ENCODE measurements at regions not wholly inside any gene's neighbourhood (a gene's known extent, or its start where the extent isn't known, plus 50 kb on each side); places are given as distances from the start of the nearest gene placed in this dataset.

- no peak overlapping the region for H3K27ac ChIP-seq (ENCODE audit: insufficient read depth, low read length, poor library complexity, severe bottlenecking)
- peaks cover 30% of the 10 kb centered on the region for H3K27me3 ChIP-seq (replicated peaks; ENCODE audit: control insufficient read depth, insufficient read depth, low read length, poor library complexity, severe bottlenecking)
- H3K4me3 ChIP-seq (ENCODE audit: insufficient read depth, low read depth, low read length, poor library complexity, severe bottlenecking) = no peak overlapping the region
Measured at GRCh38 chr19:30228835-30229524, 143.2 kb upstream of the ZNF536 start.

GRCh38 chr19:30229525-30230174 is 142.5 kb upstream of the ZNF536 start:
- DNase-seq = no peak
- no peaks in the 10 kb centered on the region for H3K36me3 ChIP-seq (ENCODE audit: control insufficient read depth, insufficient read depth, low read length)
- H3K4me3 ChIP-seq (ENCODE audit: insufficient read depth, low read depth, low read length, poor library complexity, severe bottlenecking) = no peak overlapping the region
- peaks cover 28% of the 10 kb centered on the region for H3K27me3 ChIP-seq (replicated peaks; ENCODE audit: control insufficient read depth, insufficient read depth, low read length, poor library complexity, severe bottlenecking)
- H3K27ac ChIP-seq (ENCODE audit: insufficient read depth, low read length, poor library complexity, severe bottlenecking) = no peak overlapping the region
- H3K9me3 ChIP-seq (ENCODE audit: control insufficient read depth, low read length) = no peaks in the 10 kb centered on the region
- H3K4me1 ChIP-seq (ENCODE audit: control insufficient read depth, insufficient read depth, low read length, poor library complexity, severe bottlenecking) = peaks cover 15% of the 10 kb centered on the region

More at GRCh38 chr19:30228835-30229524, 143.2 kb upstream of the ZNF536 start:
- Histone ChIP-seq H3K36me3 (ENCODE audit: control insufficient read depth, insufficient read depth, low read length) (no peaks in the 10 kb centered on the region), H3K9me3 (ENCODE audit: control insufficient read depth, low read length) (no peaks in the 10 kb centered on the region), H3K4me1 (ENCODE audit: control insufficient read depth, insufficient read depth, low read length, poor library complexity, severe bottlenecking) (peaks cover 15% of the 10 kb centered on the region)
- no peak for DNase-seq

GRCh38 chr19:30231408-30232318 is 140.5 kb upstream of the ZNF536 start:
- DNase-seq = no peak
- Histone ChIP-seq H3K9me3 (ENCODE audit: control insufficient read depth, low read length) (no peaks in the 10 kb centered on the region), H3K4me3 (ENCODE audit: insufficient read depth, low read depth, low read length, poor library complexity, severe bottlenecking) (no peak overlapping the region), H3K4me1 (ENCODE audit: control insufficient read depth, insufficient read depth, low read length, poor library complexity, severe bottlenecking) (peaks cover 4% of the 10 kb centered on the region), H3K27ac (ENCODE audit: insufficient read depth, low read length, poor library complexity, severe bottlenecking) (no peak overlapping the region), H3K36me3 (ENCODE audit: control insufficient read depth, insufficient read depth, low read length) (no peaks in the 10 kb centered on the region), H3K27me3 (replicated peaks; ENCODE audit: control insufficient read depth, insufficient read depth, low read length, poor library complexity, severe bottlenecking) (peaks cover 22% of the 10 kb centered on the region)

GRCh38 chr19:30233375-30233774 is 138.8 kb upstream of the ZNF536 start:
- Histone ChIP-seq H3K27ac (ENCODE audit: insufficient read depth, low read length, poor library complexity, severe bottlenecking) (no peak overlapping the region), H3K36me3 (ENCODE audit: control insufficient read depth, insufficient read depth, low read length) (no peaks in the 10 kb centered on the region), H3K4me3 (ENCODE audit: insufficient read depth, low read depth, low read length, poor library complexity, severe bottlenecking) (no peak overlapping the region), H3K4me1 (ENCODE audit: control insufficient read depth, insufficient read depth, low read length, poor library complexity, severe bottlenecking) (no peaks in the 10 kb centered on the region), H3K9me3 (ENCODE audit: control insufficient read depth, low read length) (no peaks in the 10 kb centered on the region), H3K27me3 (replicated peaks; ENCODE audit: control insufficient read depth, insufficient read depth, low read length, poor library complexity, severe bottlenecking) (peaks cover 11% of the 10 kb centered on the region)
- no peak for DNase-seq

DNA sequence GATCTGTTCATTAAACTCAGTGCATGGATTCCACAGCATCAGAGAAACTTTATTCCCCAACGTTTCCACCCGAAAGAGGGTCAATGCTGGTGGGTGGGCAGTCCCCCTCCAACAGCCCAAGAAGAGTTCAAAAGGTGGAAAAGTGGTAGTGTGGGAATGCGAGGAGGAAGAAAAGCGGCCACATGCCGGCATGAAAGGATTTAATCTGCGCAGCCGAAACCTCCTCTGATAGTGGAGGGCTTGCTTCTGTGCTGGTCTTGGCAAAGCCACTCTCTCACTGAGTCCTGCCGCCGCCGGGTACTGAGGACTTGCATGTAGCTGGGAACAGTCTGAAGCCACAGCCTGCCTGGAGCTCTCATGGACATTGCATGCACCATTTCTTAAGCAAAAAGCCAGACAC is 136.2 kb upstream of the ZNF536 start:
- no peaks in the 10 kb centered on the region for H3K36me3 ChIP-seq (ENCODE audit: control insufficient read depth, insufficient read depth, low read length)
- no peaks in the 10 kb centered on the region for H3K4me1 ChIP-seq (ENCODE audit: control insufficient read depth, insufficient read depth, low read length, poor library complexity, severe bottlenecking)
- peaks cover 3% of the 10 kb centered on the region for H3K27me3 ChIP-seq (replicated peaks; ENCODE audit: control insufficient read depth, insufficient read depth, low read length, poor library complexity, severe bottlenecking)
- H3K27ac ChIP-seq (ENCODE audit: insufficient read depth, low read length, poor library complexity, severe bottlenecking) = no peak overlapping the region
- H3K9me3 ChIP-seq (ENCODE audit: control insufficient read depth, low read length) = no peaks in the 10 kb centered on the region
- H3K4me3 ChIP-seq (ENCODE audit: insufficient read depth, low read depth, low read length, poor library complexity, severe bottlenecking) = no peak overlapping the region
- DNase-seq = no peak

DNA sequence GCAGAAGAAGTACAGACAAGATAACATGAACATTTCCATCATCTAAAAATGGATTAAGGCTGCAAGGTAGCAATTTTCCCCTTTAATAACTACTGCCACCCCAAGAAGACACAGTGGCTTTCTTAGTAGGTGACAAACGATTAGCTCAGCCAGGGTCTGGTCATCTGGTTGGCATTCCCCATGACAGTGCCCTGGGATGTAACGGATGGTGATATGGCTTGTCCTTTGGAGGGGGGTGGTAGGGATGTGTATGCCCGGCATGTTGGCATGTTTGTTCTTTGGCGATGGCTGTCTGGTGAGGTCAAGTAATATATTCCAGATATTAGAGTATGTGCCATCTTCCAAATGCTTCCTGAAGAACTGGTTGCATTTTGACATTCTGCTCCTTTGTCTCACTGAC is 135.6 kb upstream of the ZNF536 start:
- no peak overlapping the region for H3K27ac ChIP-seq (ENCODE audit: insufficient read depth, low read length, poor library complexity, severe bottlenecking)

GRCh38 chr19:30237140-30237539 is 135.0 kb upstream of the ZNF536 start:
- Histone ChIP-seq H3K36me3 (ENCODE audit: control insufficient read depth, insufficient read depth, low read length) (no peaks in the 10 kb centered on the region), H3K4me1 (ENCODE audit: control insufficient read depth, insufficient read depth, low read length, poor library complexity, severe bottlenecking) (no peaks in the 10 kb centered on the region), H3K9me3 (ENCODE audit: control insufficient read depth, low read length) (no peaks in the 10 kb centered on the region), H3K4me3 (ENCODE audit: insufficient read depth, low read depth, low read length, poor library complexity, severe bottlenecking) (no peak overlapping the region), H3K27me3 (replicated peaks; ENCODE audit: control insufficient read depth, insufficient read depth, low read length, poor library complexity, severe bottlenecking) (no peaks in the 10 kb centered on the region), H3K27ac (ENCODE audit: insufficient read depth, low read length, poor library complexity, severe bottlenecking) (no peak overlapping the region)
- no peak for DNase-seq

More for the DNA sequence above, 135.6 kb upstream of the ZNF536 start:
- DNase-seq = no peak
- no peaks in the 10 kb centered on the region for H3K36me3 ChIP-seq (ENCODE audit: control insufficient read depth, insufficient read depth, low read length)
- H3K27me3 ChIP-seq (replicated peaks; ENCODE audit: control insufficient read depth, insufficient read depth, low read length, poor library complexity, severe bottlenecking) = no peaks in the 10 kb centered on the region
- no peak overlapping the region for H3K4me3 ChIP-seq (ENCODE audit: insufficient read depth, low read depth, low read length, poor library complexity, severe bottlenecking)
- no peaks in the 10 kb centered on the region for H3K4me1 ChIP-seq (ENCODE audit: control insufficient read depth, insufficient read depth, low read length, poor library complexity, severe bottlenecking)
- no peaks in the 10 kb centered on the region for H3K9me3 ChIP-seq (ENCODE audit: control insufficient read depth, low read length)

DNA sequence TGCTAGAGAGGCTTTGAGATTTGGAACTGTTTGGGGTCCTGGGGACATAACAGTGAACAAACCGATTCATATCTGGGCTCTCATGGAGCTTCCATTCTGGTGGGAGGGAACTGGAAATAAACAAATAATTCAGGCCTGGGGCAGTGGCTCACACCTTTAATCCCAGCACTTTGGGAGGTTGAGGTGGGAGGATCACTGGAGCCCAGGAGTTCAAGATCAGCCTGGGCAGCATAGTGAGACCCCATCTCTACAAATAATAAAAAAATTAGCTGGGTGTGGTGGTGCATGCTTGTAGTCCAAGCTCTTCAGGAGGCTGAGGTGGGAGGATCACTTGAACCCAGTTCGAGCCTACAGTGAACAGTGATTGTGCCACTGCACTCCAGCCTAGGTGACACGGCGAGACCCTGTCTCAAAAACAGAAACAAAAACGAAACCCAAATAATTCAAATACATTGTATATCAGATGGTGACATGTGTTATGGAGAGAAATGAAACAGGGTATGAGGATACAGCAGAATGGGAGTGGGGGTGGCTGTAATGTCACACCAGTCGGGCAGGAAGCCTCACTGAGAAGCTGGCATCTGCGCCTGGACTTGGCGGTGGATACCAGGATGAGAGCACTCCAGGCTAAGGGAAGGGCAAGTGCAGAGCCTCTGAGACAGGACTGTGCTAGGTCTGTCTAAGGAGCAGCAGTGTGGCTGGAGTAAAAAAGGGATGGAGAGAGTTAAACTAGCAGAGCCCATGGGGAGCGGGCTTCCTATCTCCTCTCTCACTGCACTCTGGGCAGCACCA is 131.1 kb upstream of the ZNF536 start:
- DNase-seq = no peak
- H3K4me1 ChIP-seq (ENCODE audit: control insufficient read depth, insufficient read depth, low read length, poor library complexity, severe bottlenecking) = no peaks in the 10 kb centered on the region
- no peaks in the 10 kb centered on the region for H3K27me3 ChIP-seq (replicated peaks; ENCODE audit: control insufficient read depth, insufficient read depth, low read length, poor library complexity, severe bottlenecking)
- H3K9me3 ChIP-seq (ENCODE audit: control insufficient read depth, low read length) = no peaks in the 10 kb centered on the region
- no peak overlapping the region for H3K4me3 ChIP-seq (ENCODE audit: insufficient read depth, low read depth, low read length, poor library complexity, severe bottlenecking)
- no peak overlapping the region for H3K27ac ChIP-seq (ENCODE audit: insufficient read depth, low read length, poor library complexity, severe bottlenecking)
- no peaks in the 10 kb centered on the region for H3K36me3 ChIP-seq (ENCODE audit: control insufficient read depth, insufficient read depth, low read length)

- Histone ChIP-seq H3K4me1 (ENCODE audit: control insufficient read depth, insufficient read depth, low read length, poor library complexity, severe bottlenecking) (no peaks in the 10 kb centered on the region), H3K9me3 (ENCODE audit: control insufficient read depth, low read length) (no peaks in the 10 kb centered on the region)
- DNase-seq = no peak
Measured at GRCh38 chr19:30244533-30244932, 127.7 kb upstream of the ZNF536 start.

More at GRCh38 chr19:30244533-30244932, 127.7 kb upstream of the ZNF536 start:
- Histone ChIP-seq H3K4me3 (ENCODE audit: insufficient read depth, low read depth, low read length, poor library complexity, severe bottlenecking) (no peak overlapping the region), H3K36me3 (ENCODE audit: control insufficient read depth, insufficient read depth, low read length) (no peaks in the 10 kb centered on the region), H3K27ac (ENCODE audit: insufficient read depth, low read length, poor library complexity, severe bottlenecking) (no peak overlapping the region), H3K27me3 (replicated peaks; ENCODE audit: control insufficient read depth, insufficient read depth, low read length, poor library complexity, severe bottlenecking) (no peaks in the 10 kb centered on the region)
